ENCODE measurements at regions not wholly inside any gene's neighbourhood (a gene's known extent, or its start where the extent isn't known, plus 50 kb on each side); places are given as distances from the start of the nearest gene placed in this dataset.

DNA sequence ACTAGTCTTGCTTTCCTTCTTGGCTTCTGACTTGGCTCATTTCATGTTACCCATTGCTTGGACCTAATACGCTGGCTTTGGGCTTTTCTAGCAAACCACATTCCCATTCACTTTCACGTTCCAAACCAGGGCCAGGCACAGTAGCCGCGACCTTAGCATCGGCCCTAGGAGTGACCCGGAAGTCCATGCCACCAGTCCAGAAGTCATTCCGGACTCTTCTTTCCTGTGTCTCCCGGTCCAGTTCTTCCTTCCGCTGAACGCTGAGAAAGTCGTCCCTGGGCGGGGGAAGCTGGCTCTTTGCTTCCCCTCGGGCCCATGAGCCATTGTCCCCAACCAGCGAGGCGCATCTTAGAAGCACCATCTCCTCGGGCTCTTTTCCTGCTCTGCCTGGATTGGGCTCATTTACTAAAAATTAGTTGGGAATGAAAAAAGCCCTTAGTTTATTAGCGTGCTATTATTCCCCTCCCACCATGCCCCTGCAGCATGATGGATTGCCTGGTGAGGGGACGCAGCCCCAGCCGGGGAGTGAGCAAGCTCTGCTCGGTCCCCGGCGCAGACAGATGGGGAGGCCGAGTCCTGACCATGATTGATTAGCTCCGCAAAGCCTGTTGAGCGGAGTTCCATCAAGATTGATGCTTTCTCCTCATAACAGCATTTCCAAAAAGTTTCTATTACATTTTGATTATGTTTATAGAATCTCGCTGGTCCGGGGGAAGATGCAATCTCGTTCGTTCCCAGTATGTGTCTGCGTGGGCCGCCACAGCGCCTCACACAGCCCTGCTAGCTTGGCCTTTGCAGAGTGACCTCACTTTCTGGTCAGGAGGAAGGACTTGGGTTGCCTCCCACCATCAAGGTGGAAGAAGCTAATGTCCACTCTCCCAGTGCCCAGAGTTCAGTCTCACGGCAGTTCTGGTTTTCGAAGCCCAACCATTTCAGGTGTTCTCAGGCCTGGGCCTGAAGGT, 115.1 kb upstream of the TOP1 start:
- TF ChIP-seq, protein P1, sequence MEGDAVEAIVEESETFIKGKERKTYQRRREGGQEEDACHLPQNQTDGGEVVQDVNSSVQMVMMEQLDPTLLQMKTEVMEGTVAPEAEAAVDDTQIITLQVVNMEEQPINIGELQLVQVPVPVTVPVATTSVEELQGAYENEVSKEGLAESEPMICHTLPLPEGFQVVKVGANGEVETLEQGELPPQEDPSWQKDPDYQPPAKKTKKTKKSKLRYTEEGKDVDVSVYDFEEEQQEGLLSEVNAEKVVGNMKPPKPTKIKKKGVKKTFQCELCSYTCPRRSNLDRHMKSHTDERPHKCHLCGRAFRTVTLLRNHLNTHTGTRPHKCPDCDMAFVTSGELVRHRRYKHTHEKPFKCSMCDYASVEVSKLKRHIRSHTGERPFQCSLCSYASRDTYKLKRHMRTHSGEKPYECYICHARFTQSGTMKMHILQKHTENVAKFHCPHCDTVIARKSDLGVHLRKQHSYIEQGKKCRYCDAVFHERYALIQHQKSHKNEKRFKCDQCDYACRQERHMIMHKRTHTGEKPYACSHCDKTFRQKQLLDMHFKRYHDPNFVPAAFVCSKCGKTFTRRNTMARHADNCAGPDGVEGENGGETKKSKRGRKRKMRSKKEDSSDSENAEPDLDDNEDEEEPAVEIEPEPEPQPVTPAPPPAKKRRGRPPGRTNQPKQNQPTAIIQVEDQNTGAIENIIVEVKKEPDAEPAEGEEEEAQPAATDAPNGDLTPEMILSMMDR (IDR thresholded peaks at IDR 0.05; ENCODE audit: low read depth, low read length) = no peak
- no peak for DNase-seq (ENCODE audit: low read depth in 2 of 2)
- H3K4me3 ChIP-seq (replicated peaks in 1 of 2; ENCODE audit: low read depth in 2 of 2, low read length in 2 of 2) = no peak overlapping the region

DNA sequence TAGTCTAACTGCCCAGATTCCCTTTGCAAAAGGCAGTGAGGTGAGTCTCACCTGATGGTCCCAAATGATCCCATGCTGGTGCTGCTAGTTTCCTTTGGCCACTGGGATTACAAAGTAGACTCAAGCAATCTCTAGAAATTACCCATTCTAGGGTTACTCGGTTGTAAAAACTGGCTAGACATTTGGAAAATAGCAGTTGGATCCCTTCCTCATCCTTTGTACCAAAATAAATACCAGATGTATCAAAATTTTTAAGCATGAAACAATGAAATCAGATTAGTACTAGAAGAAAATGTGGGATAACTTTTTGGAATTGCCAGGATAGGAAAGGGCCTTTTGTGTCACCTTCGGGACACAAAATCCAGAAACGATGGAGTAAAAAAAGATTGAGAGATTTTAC, 112.9 kb upstream of the TOP1 start:
- TF ChIP-seq, protein P1 (IDR thresholded peaks at IDR 0.05; ENCODE audit: low read depth, low read length) = no peak
- no peak overlapping the region for H3K4me3 ChIP-seq (replicated peaks in 1 of 2; ENCODE audit: low read depth in 2 of 2, low read length in 2 of 2)
- DNase-seq (ENCODE audit: low read depth in 2 of 2) = no peak

DNA sequence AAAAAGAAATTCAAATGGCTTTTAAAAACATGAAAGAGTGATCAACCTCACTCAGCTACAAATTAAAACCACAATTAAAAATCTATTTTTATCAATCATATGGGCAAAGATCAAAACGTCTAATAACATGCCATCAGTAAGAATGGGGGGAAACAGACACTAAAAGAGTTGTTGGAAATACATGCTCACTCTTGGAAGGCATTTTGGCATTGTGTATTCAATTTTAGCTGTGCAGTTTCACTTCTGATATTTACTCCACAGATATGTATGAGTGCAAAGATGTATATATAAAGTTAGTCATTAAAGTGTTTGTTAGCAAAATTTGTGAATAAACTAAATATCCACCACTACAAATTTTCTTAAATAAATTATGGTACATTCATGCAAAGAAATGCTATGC, 112.3 kb upstream of the TOP1 start:
- H3K4me3 ChIP-seq (replicated peaks in 1 of 2; ENCODE audit: low read depth in 2 of 2, low read length in 2 of 2) = no peak overlapping the region
- DNase-seq (ENCODE audit: low read depth in 2 of 2) = no peak
- TF ChIP-seq, protein P1 (IDR thresholded peaks at IDR 0.05; ENCODE audit: low read depth, low read length) = no peak

DNA sequence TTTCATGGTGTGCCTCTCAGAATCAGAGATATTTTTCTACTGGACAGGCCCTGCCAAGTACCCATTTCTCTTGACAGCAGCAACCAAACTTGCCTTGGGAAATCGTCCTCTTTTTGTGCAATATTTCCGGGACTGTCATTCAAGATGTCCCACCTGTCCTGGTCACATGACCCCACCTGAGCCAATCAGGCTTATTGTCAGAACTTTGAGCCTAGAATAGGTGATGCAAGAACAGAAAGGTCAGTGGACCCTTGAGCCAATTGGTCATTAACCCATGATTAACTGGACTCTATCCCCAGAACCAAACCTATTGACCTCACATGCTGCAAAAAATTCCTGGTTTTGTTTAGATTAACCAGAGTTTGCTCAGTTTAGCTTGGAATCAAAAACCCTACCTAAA, 108.3 kb upstream of the TOP1 start:
- DNase-seq (ENCODE audit: low read depth in 2 of 2) = no peak
- no peak overlapping the region for H3K4me3 ChIP-seq (replicated peaks in 1 of 2; ENCODE audit: low read depth in 2 of 2, low read length in 2 of 2)
- TF ChIP-seq, protein P1 (IDR thresholded peaks at IDR 0.05; ENCODE audit: low read depth, low read length) = no peak

DNA sequence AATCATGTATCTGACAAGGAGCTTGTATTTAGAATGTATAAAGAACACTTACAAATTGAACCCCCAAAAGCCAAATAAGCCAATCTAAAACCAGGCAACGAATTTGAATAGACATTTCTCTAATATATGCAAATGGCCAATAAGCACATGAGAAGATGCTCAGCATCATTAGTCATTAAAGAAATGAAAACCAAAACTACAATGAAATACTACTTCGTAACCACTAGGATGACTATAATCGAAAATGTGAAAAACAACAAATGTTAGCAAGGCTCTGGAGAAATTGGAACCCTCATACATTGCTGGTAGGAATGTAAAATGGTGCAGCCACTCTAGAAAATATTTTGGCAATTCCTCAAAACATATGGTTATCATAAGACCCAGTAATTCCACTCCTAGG, 105.8 kb upstream of the TOP1 start:
- DNase-seq (ENCODE audit: low read depth in 2 of 2) = no peak
- TF ChIP-seq, protein P1 (IDR thresholded peaks at IDR 0.05; ENCODE audit: low read depth, low read length) = no peak
- H3K4me3 ChIP-seq (replicated peaks in 1 of 2; ENCODE audit: low read depth in 2 of 2, low read length in 2 of 2) = no peak overlapping the region

DNA sequence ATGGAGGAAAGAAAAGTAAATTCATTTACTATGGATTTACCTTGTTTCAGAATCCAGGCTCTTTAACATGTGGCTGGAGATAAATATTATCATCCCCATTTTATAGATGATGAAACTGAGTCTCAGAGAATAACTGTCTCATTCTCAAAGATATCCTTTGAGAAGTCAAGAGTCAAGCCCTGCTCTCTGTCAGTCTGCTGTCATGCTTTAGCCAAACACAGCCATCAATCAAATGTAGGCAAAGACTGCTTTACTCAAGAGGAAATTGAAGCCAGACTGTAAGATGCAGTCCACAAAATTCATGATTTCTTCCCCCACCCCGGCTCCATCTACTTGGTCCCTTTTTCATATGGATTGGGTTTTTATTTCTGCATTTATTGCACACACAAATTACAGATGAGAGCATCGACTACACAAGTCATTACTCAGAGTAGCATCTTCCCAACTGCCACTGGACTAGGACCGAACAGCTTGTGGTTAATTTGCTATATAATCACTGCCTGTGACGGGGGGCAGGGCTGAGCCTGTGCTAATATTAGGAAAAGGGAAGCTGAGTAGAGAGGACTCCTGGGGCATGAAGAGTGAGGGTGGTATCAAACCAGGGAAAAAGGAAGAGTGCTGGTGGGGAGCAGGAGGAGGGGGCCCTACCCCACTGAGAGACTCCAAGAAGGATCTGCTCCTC, 102.7 kb upstream of the TOP1 start:
- no peak for DNase-seq (ENCODE audit: low read depth in 2 of 2)
- H3K4me3 ChIP-seq (replicated peaks in 1 of 2; ENCODE audit: low read depth in 2 of 2, low read length in 2 of 2) = no peak overlapping the region
- TF ChIP-seq, protein P1 (IDR thresholded peaks at IDR 0.05; ENCODE audit: low read depth, low read length) = no peak

Measured in cardiac fibroblast (primary cell).